IMR-90 (cell line): ENCODE measurements at regions not wholly inside any gene's neighbourhood (a gene's known extent, or its start where the extent isn't known, plus 50 kb on each side); places are given as distances from the start of the nearest gene placed in this dataset.

Source experiments
- ATAC-seq: fragments of 200-7000 bp; cut with Tn5 transposase; 2 replicates; pipeline ENCODE4 v1.9.1; 2020; ENCODE audit warnings: low read depth, mild to moderate bottlenecking, moderate library complexity
- BruUV-seq: library from RNA; stranded (reverse); fragments of 400-500 nt; replicated peaks from 2 replicates; lab custom pipeline; 2021; lab: Mats Ljungman, UMichigan
- CTCF ChIA-PET: fragments of 300-600 bp; formaldehyde crosslinking; extraction: SDS; loops from one replicate; lab custom pipeline; 2021; ENCODE audit warnings: antibody characterized with exemption; lab: Yijun Ruan, JAX
- POLR2A ChIA-PET: fragments of 300-600 bp; sonication (Branson Sonifier 250); formaldehyde crosslinking; loops from one replicate; lab custom pipeline; 2022; ENCODE audit warnings: antibody characterized with exemption; ENCODE audit not compliant: unreplicated experiment; lab: Charles Lee
- DNase-seq: peaks from one replicate; pipeline ENCODE4 v3.0.0; 2013
- H2AFZ ChIP-seq: replicated peaks from 2 replicates; pipeline ENCODE3; 2013; ENCODE audit warnings: low read length, mild to moderate bottlenecking; ENCODE audit not compliant: poor library complexity
- H2AK5ac ChIP-seq: 2 replicates; pipeline ENCODE4 v1.6.1; 2013; ENCODE audit warnings: low read depth, low read length, inconsistent platforms
- H2AK9ac ChIP-seq: replicated peaks from 2 replicates; pipeline ENCODE3; 2013; ENCODE audit warnings: mild to moderate bottlenecking, low read depth, low read length, moderate library complexity; ENCODE audit not compliant: poor library complexity
- H2BK120ac ChIP-seq: 2 replicates; pipeline ENCODE4 v1.6.1; 2013; ENCODE audit warnings: low read depth, low read length, inconsistent platforms
- H2BK15ac ChIP-seq: 3 replicates; pipeline ENCODE4 v1.6.1; 2013; ENCODE audit warnings: low read depth, low read length, inconsistent platforms
- H2BK20ac ChIP-seq: 2 replicates; pipeline ENCODE4 v1.6.1; 2013; ENCODE audit warnings: low read depth, mild to moderate bottlenecking, inconsistent platforms, low read length, moderate library complexity
- H2BK5ac ChIP-seq: 2 replicates; pipeline ENCODE4 v1.6.1; 2013; ENCODE audit warnings: mild to moderate bottlenecking, low read depth, low read length, inconsistent platforms; ENCODE audit not compliant: poor library complexity, severe bottlenecking
- H3K14ac ChIP-seq: replicated peaks from 2 replicates; pipeline ENCODE4 v1.6.1; 2013; ENCODE audit warnings: low read depth, low read length, inconsistent platforms
- H3K18ac ChIP-seq: 2 replicates; pipeline ENCODE4 v1.6.1; 2013; ENCODE audit warnings: low read depth, low read length, control low read depth
- H3K23ac ChIP-seq: 2 replicates; pipeline ENCODE4 v1.6.1; 2013; ENCODE audit warnings: low read depth, low read length, inconsistent platforms
- H3K27ac ChIP-seq: 2 replicates; pipeline ENCODE4 v1.5.1; 2013; ENCODE audit warnings: mild to moderate bottlenecking, control low read depth, low read length; ENCODE audit not compliant: insufficient read depth
- H3K27me3 ChIP-seq: 2 replicates; pipeline ENCODE4 v1.6.1; 2013; ENCODE audit warnings: low read length; ENCODE audit not compliant: control insufficient read depth, insufficient read depth
- H3K36me3 ChIP-seq: 2 replicates; pipeline ENCODE4 v1.6.1; 2013; ENCODE audit warnings: low read length, mixed read lengths; ENCODE audit not compliant: control insufficient read depth, insufficient read depth
- H3K4ac ChIP-seq: 2 replicates; pipeline ENCODE4 v1.6.1; 2013; ENCODE audit warnings: low read depth, low read length, inconsistent platforms
- H3K4me1 ChIP-seq: 2 replicates; pipeline ENCODE4 v1.6.1; 2013; ENCODE audit warnings: low read length, mixed read lengths; ENCODE audit not compliant: control insufficient read depth, insufficient read depth
- H3K4me2 ChIP-seq: 2 replicates; pipeline ENCODE4 v1.6.1; 2013; ENCODE audit warnings: low read depth, mild to moderate bottlenecking, control low read depth, low read length, moderate library complexity
- H3K4me3 ChIP-seq: 2 replicates; pipeline ENCODE4 v1.5.1; 2013; ENCODE audit warnings: low read depth, mild to moderate bottlenecking, control low read depth, low read length, moderate library complexity; ENCODE audit not compliant: insufficient read depth
- H3K56ac ChIP-seq: 2 replicates; pipeline ENCODE4 v1.6.1; 2013; ENCODE audit warnings: low read length, inconsistent platforms; ENCODE audit not compliant: insufficient read depth; ENCODE audit errors: extremely low read depth
- H3K79me1 ChIP-seq, 2 experiments: 2 replicates each; pipeline ENCODE4 v1.6.1; 2013; ENCODE audit warnings: low read length in 2 of 2, inconsistent platforms in 1 of 2, low read depth in 1 of 2
- H3K9ac ChIP-seq: 2 replicates; pipeline ENCODE4 v1.6.1; 2013; ENCODE audit warnings: low read depth, low read length, control low read depth
- H3K9me1 ChIP-seq: 2 replicates; pipeline ENCODE4 v1.6.1; 2013; ENCODE audit warnings: low read length, inconsistent platforms; ENCODE audit not compliant: insufficient read depth
- H3K9me3 ChIP-seq: 2 replicates; pipeline ENCODE4 v1.6.1; 2013; ENCODE audit warnings: low read length; ENCODE audit not compliant: control insufficient read depth, insufficient read depth
- H4K20me1 ChIP-seq: 2 replicates; pipeline ENCODE4 v1.6.1; 2013; ENCODE audit warnings: low read length, inconsistent platforms; ENCODE audit not compliant: insufficient read depth
- H4K5ac ChIP-seq: 2 replicates; pipeline ENCODE4 v1.6.1; 2013; ENCODE audit warnings: mild to moderate bottlenecking, low read depth, low read length, control low read depth
- H4K8ac ChIP-seq, 2 experiments: 2 replicates each; pipeline ENCODE4 v1.6.1; 2013; ENCODE audit warnings: low read depth in 2 of 2, low read length in 2 of 2, control low read depth in 1 of 2, inconsistent platforms in 1 of 2
- H4K91ac ChIP-seq: 2 replicates; pipeline ENCODE4 v1.6.1; 2013; ENCODE audit warnings: low read depth, low read length, inconsistent platforms; ENCODE audit not compliant: insufficient read depth
- MAFK ChIP-seq: IDR thresholded peaks from 2 replicates; pipeline ENCODE4 v1.6.1; 2012; ENCODE audit warnings: low read depth, low read length, improper control_type of control experiment
- WGBS, 2 experiments: methylation state at CpG; one replicate each; pipeline versions ENCODE4 v1.1.5 to v1.1.7; 2013; ENCODE audit warnings: missing lambda C conversion rate in 2 of 2; ENCODE audit not compliant: insufficient read length in 1 of 2; ENCODE audit errors: extremely low coverage in 2 of 2; 5-methylcytosine and 5-hydroxymethylcytosine counted together
- dilution Hi-C: fragments of 300-500 bp; cut with HindIII; formaldehyde crosslinking; loops from one replicate; pipeline ENCODE4 v1.14.3; 2018; ENCODE audit warnings: low sequenced_read_pairs; ENCODE audit not compliant: unreplicated experiment
- in situ Hi-C: fragments of 300-500 bp; cut with MboI; formaldehyde crosslinking; loops from 3 replicates; pipeline ENCODE4 v1.14.3; 2019; ENCODE audit warnings: low sequenced_read_pairs, inconsistent platforms, mixed read lengths
- intact Hi-C: fragments of 100-400 bp; cut with micrococcal nuclease; formaldehyde crosslinking; loops from 2 replicates; pipeline ENCODE4 v1.10.0; 2022

GRCh38 chr16:54805648-54806047 lies 125.0 kb upstream of the IRX5 start:
- H3K4ac ChIP-seq: no peak overlapping the region
- no peaks in the 10 kb centered on the region for H3K9me1 ChIP-seq
- in situ Hi-C loops: no loop called here
- no peaks in the 10 kb centered on the region for H4K20me1 ChIP-seq
- no peak overlapping the region for H2AK9ac ChIP-seq
- TF ChIP-seq MAFK: no peak
- H2AFZ ChIP-seq: no peak overlapping the region
- no peak overlapping the region for H3K27ac ChIP-seq
- ATAC-seq (no peak), DNase-seq (no peak)
- no peak overlapping the region for H2BK20ac ChIP-seq
- H3K4me1 ChIP-seq: no peaks in the 10 kb centered on the region
- no peak overlapping the region for H3K18ac ChIP-seq
- WGBS, 2 experiments: no CpG with 5 or more reads among the region's 4 CpGs
- no peak overlapping the region for H3K4me2 ChIP-seq
- H3K4me3 ChIP-seq: no peak overlapping the region
- H4K8ac ChIP-seq: no peak overlapping the region
- dilution Hi-C loops: no loop called here
- intact Hi-C loops: no loop called here
- H3K23ac ChIP-seq: no peak overlapping the region
- no peak overlapping the region for H3K56ac ChIP-seq
- H4K91ac ChIP-seq: no peak overlapping the region
- ChIA-PET POLR2A (no interaction called here), CTCF (no interaction called here)
- BruUV-seq: no TSS peak
- H3K9me3 ChIP-seq: peaks cover 2% of the 10 kb centered on the region; the same call in 1 of the 2 replicates
- no peak overlapping the region for H2BK15ac ChIP-seq
- no peak overlapping the region for H2BK120ac ChIP-seq
- no peak overlapping the region for H2AK5ac ChIP-seq
- H3K36me3 ChIP-seq: no peaks in the 10 kb centered on the region
- H3K14ac ChIP-seq: no peak overlapping the region
- no peak overlapping the region for H3K9ac ChIP-seq
- no peak overlapping the region for H2BK5ac ChIP-seq
- H3K27me3 ChIP-seq: no peaks in the 10 kb centered on the region
- H3K79me1 ChIP-seq: no peaks in the 10 kb centered on the region
- no peak overlapping the region for H4K5ac ChIP-seq
